Occipital lobe (tissue), 1 donor: ENCODE measurements at regions not wholly inside any gene's neighbourhood (a gene's known extent, or its start where the extent isn't known, plus 50 kb on each side); places are given as distances from the start of the nearest gene placed in this dataset. TPM values are rescaled to one million over a fixed set of nuclear protein-coding genes. Genes with fewer than 3 reads are reported as not detected.

Experiments
- small RNA-seq: library from RNA; depleted of rRNA; stranded (forward); fragments of <200 nt; gene quantifications from one replicate; pipeline ENCODE3, GENCODE V24; 2014

Small RNAs in the stretch of these regions (small RNA-seq; reads per million reads assigned to genes)
- gene RF01518 (not detected), gene RNA5SP358 (0.46 reads per million, percentile 45 among the genes with 10 or more reads in this experiment), gene RNA5SP359 (0.15 reads per million)
